Keratinocyte (primary cell): ENCODE measurements at regions not wholly inside any gene's neighbourhood (a gene's known extent, or its start where the extent isn't known, plus 50 kb on each side); places are given as distances from the start of the nearest gene placed in this dataset.

Source experiments
- CTCF ChIP-seq, 3 experiments: IDR thresholded peaks in 1 of 3; conservative IDR thresholded peaks in 1 of 3; optimal IDR thresholded peaks in 1 of 3; 2 replicates in 2 of 3; 3 replicates in 1 of 3; pipeline versions ENCODE3 to v1.5.1; 2011; ENCODE audit warnings: low read length in 3 of 3, mild to moderate bottlenecking in 3 of 3, moderate library complexity in 2 of 3, control low read depth in 1 of 3, inconsistent platforms in 1 of 3; ENCODE audit not compliant: insufficient read depth in 2 of 3; ENCODE audit errors: extremely low read depth in 1 of 3
- EZH2 ChIP-seq: IDR thresholded peaks from one replicate; pipeline ENCODE4 v1.6.1; 2012; ENCODE audit warnings: inconsistent platforms, mild to moderate bottlenecking, low read length, moderate library complexity

DNA sequence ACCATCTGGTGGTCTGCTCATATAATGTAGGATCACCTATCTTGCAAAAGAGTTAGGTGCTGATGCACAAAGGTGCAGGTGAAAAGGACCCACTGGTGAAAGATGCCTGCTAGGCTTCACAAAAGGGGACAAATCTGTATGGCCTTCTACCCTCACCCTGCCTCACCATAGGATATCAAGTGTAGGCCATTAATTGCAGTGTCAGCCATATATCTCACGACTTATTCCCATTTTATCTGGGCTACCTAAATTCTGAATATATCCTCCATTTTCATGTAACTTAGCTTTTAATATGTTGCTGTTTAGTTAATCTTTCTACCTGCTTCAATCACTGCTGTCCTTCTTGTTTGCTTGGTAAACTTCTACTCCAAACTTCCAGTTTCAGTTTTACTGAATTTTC is 84.2 kb upstream of the DPH5 start:
- TF ChIP-seq CTCF (optimal IDR thresholded peaks at IDR 0.05 in 1 of 3, IDR thresholded peaks at IDR 0.05 in 1 of 3, conservative IDR thresholded peaks at IDR 0.05 in 1 of 3; ENCODE audit: extremely low read depth in 1 of 3, insufficient read depth in 2 of 3, low read length in 3 of 3), result no peak
- TF ChIP-seq EZH2, result no peak
